HG03520 (cell line): ENCODE measurements at regions not wholly inside any gene's neighbourhood (a gene's known extent, or its start where the extent isn't known, plus 50 kb on each side); places are given as distances from the start of the nearest gene placed in this dataset.
"Not testable (repeated sequence)": the region's sequence is repeated elsewhere in the genome, so short reads cannot be mapped to it uniquely, and the experiment has no call there.

Experiments used
- ATAC-seq: cut with Tn5 transposase; IDR thresholded peaks from one replicate; pipeline ENCODE4 v1.9.1; 2021; ENCODE audit warnings: mild to moderate bottlenecking, moderate library complexity; ENCODE audit not compliant: unreplicated experiment

DNA sequence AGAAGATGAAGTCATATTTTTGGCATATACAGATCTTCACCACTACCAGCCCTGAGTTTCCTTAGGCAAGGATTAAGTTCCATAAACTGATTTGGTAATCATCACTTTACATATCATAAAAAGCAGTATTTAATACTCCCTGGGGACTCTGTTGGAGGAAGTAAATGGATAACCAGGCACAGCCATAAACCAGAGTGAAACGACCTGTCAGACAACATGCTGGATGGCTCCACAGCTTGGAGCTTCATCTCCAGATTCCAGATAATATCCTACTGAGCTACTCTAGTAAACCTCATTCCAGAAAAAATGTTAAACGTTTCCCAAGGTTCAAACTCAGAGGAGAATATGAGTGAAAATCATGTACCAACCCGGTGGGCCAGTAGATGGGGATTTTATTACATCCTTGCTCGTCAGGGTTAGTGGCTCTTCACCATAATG is 109.2 kb downstream of the BASP1 start:
- ATAC-seq: no peak

DNA sequence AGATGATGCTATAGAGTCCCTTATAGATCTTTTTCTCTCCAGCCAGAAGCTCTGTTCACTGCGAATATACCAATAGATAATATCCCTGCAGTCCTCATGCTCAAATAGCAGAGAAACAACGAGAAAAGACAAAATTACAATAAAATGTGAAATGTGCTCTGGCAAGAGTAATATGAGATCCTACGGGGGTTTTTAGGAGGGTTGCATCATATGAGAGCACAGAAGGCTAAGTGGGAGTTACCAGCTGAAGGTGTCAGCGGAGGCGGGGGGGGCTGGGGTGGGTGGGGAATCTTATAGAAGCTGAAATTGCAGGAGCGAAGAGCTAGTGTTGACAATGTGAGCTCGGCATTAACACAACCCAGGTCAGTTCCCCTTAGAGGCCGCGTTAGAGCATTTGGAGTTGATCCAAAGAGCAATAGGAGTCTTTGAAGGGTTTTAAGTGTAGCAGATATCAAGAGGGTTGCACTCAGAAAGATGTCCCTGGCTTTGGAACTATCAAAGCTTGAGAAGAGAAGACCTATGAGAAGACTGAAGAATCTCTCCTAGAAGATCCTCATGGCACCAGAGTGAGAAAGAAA is 109.7 kb downstream of the BASP1 start:
- ATAC-seq: no peak

DNA sequence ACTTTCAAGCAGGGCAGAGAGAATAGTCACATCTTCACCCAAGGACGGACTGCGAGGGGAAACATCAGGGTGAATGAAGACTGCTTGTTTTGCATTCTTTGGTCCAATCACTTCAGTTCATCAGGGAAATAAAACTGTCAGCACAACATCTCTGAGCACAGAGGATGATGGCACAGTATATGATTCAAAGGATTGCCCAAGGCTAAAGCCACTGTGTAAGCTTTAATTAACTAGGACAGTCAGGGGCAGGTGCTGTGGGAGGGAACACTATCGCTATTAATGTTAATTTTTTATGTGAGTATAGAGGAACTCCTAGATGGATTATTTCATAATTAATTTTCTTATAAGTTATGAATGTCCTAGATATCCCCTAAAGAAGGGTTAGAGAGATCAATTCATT is 112.1 kb downstream of the BASP1 start:
- ATAC-seq: no peak

DNA sequence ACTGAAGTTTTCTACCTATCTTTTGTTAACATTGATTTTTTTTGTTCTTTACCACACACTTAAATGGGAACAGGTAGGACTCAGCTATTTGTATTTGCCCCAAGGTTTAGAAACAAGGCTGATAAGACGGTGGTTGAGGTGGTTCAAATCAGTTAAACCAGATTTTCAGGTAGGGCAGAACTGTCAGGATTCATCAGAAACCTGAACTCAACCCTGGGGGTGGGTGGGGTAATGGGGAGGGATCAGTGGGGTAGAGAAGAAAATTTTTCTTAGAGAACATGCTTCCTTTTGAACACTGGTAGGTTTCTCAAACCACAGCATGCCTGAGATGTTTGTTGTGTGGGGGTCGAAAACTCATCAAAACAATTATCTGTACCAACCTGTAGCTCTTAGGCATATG is 113.0 kb downstream of the BASP1 start:
- ATAC-seq: no peak

DNA sequence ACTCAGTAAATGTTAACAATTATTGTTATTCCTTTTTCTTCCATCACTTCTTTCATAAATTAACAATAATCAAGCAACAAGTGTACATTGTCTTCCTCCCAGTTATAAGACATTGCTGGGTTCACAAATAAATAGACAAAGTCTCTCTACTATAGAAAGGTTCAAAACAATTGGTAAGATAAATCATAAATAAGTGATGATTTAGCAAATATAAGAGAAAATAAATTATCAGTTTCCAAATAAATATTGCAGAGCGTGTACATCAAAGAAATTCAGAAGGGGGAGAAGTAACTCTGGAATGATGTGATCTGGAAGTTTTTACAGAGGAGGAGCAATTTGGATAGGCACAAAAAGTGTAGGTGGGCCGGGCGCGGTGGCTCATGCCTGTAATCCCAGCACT is 114.2 kb downstream of the BASP1 start:
- ATAC-seq: no peak

DNA sequence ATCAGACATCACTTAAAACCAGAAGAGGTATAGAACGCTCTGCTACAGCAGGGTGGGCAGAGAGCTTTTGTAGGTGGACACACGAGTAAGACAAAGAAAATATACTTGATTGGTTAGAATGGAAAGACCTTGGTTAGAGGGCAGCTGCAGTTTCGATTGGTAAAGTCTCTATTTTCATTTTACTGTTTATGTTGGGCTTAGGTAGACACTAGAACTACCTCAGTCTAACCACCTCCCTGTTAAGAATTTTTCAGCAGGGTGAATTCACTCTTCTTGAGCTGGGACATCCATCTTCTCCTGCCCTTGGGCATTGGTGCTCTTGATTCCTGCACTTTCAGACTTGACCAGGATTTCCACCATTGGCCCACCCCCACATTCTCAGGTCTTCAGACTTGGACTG is 116.3 kb downstream of the BASP1 start:
- ATAC-seq: no peak

DNA sequence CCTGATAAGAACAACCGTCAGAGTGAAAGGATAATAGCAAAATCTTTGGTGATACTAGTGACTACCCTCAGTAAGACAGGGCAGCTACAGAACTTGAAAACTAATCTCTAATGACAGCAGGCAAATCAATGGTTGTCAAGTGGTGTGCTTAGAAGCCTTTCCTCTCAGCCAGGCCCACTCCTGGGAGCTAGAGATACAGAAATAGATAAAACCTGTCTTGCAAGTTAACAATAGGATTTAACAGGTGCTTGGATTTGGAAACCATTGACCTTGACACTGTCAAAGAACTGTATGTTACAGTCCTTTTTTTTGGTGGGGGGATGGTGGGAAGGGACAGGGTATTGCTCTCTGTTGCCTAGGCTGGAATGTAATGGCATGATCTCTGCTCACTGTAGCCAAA is 118.6 kb downstream of the BASP1 start:
- no peak for ATAC-seq

DNA sequence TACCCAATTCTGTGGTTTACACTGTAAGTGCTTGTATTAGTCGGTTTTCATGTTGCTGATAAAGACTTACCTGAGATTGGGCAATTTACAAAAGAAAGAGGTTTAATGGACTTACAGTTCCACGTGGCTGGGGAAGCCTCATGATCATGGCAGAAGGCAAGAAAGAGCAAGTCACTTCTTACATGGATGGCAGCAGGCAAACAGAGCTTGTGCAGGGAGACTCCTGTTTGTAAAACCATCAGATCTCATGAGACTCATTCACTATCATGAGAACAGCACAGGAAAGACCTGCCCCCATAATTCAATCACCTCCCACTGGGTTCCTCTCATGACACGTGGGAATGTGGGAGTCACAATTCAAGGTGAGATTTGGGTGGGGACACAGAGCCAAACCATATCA is 119.3 kb downstream of the BASP1 start:
- not testable (repeated sequence) for ATAC-seq

DNA sequence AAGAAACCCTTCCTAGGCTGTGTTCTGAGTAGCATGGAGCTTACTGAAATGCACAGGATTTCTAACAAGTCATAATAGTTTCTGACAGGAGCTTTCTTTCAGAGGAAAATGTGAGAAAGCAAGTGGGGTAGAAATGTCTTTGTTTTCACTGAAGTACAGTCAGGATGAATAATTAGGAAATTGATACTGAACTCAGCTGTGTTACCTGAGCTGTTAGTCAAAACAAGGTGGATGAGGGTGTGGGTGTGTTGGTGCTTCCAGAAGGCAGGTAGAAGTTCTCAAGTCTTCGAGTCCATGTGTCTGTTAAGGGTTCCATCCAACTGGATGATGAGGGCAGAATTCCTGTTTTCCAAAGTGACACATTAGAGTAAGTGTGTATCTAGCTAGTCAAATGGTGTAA is 122.4 kb downstream of the BASP1 start:
- ATAC-seq: no peak

DNA sequence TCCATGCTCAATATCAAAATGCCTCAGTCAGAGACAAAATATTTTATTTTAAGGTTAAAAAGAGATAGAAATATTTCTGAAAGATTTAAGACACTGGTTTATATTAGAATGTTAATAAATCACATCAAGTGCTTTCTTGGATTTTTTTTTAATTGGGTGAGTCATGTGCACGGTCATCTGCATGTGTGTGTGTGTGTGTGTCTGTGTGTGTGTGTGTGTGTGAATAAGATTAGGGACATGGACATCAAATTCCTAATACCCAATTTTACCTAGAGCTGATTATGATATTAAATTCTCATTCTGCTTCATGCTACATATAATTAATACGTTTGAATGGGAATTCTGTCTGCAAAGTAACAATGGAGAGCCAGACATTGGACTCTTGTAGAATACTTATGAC is 122.9 kb downstream of the BASP1 start:
- ATAC-seq: no peak

DNA sequence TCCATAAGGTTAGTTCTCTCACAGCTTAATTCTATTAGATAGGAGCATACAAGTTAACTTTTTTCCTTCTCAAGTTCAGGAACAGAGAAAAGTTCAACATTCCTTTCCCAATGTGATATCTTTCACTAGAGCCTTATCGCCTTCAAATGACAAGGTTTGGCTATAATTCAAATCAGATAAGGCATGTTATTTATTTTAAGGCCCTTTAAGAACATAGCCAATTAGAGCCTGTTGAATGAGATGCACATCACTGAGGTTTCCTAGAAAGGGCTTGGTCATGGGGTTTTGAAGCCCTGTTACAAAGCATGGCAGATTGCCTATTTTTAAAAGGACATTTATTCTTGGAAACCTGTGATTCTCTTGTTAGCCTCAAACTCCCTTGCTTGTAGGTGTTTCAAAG is 123.4 kb downstream of the BASP1 start:
- ATAC-seq: no peak

DNA sequence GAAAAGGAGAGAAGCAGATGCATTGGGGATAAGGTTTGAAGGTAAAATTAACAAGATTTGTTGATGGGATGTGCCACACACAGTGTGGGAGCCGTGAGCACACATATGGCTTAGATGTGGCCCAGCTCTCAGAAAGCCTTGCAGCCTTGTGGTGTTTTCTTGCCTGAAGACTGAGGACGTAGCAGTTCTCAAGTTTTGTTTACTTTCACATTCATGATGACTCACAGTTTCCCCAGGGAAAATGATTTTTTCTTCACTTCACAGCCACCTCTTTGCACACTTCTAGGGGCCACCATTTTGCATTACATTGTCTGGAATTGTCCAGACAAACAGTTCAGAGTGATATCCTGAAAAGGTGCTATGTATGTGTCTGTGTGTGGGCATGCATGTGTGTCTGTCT is 126.2 kb downstream of the BASP1 start:
- ATAC-seq: peak; percentile 89

DNA sequence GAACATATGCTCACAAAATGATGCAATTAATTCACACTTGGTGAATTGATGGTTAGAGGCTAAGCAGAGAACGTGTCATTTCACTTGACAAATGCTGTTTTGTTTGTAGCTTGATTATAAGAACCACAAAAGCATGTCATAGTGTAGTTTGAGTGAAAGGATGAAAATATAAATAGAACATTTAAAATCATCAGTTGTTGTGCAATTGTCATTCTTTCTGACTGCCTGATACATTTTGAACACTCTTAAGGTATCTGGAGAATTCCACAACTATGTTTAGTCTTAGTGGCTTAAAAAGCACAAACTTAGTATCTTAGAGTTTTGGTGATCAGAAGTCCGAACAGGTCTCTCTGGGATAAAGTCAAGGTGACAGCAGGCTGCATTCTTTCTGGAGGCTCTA is 129.4 kb downstream of the BASP1 start:
- no peak for ATAC-seq

DNA sequence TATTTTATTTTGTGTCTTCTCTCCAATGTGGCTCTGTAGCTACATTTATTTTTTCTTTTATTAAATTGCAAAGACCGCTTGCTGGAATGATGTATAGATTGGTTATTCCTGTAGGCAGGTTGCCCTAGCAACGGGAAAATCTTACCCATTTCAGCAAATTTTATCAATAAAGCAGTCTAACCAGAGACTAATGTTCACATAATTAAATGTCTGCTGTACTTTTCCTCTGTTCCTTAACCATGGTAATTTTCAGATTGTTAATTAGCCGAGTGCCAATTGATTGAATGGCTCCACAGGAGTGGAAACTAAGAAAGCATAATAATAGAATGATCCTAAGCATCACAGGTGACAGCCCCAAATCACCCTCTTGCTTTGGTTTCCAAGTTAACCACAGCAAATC is 134.8 kb downstream of the BASP1 start:
- no peak for ATAC-seq

DNA sequence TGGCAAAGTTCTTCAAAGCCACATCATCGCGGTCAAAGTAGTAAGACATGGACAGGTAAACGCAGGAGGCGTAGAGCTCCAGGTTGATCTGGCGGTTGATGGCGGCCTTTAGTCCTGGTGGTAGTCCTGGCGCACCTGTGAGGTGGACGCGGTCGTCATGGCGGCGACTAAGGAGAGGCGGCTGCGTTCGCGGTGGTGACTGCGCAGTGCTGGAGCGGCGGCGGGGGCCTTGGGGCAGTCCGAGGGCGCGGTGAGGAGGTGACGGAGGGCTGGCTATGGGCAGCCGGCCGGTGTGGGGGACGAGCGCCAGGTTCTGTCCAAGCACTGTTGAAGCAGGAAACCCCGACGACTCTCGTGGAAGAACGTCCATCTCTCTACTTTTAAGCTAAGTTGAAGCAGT is 136.8 kb downstream of the BASP1 start:
- ATAC-seq: no peak

DNA sequence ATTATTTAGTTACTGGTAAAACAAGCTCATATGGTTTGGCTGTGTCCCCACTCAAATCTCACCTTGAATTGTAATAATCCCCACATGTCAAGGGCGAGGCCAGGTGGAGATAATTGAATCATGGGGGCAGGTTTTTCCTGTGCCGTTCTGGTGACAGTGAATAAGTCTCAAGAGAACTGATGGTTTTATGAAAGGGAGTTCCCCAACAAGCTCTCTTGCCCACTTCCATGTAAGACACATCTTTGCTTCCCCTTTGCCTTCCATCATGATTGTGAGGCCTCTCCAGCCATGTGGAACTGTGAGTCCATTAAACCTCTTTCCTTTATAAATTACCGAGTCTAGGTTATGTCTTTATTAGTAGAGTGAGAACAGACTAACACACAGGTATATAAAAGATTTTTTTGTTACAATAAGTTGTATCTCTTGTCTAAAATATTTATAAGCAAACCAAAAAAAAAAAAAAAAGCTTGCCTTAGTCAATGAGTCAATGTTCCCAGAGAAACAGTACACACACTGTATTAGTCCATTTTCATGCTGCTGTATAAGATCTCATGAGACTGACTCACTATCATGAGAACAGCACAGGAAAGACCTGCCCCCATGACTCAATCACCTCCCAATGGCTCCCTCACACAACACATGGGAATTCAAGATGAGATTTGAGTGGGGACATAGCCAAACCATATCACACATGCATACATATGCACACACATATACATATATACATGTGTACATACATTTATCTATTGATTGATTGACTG is 138.3 kb downstream of the BASP1 start:
- no peak for ATAC-seq

DNA sequence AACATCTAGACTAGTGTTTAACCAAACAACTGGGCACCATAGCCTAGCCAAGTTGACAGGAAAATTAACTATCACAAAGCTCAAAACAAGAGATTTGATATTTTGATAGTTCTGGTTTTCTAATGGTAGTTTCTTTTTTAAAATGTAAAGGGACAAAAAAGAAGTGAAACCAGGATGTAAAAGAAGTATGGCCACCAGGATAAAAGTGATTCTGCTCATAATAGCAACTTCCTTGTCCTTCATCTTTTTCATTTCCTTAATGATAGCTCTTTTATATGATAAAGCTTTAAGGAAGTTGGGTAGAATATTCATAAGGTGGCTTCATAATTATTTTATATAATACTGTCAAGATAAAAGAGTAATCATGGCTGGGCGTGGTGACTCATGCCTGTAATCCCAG is 139.1 kb downstream of the BASP1 start:
- no peak for ATAC-seq

DNA sequence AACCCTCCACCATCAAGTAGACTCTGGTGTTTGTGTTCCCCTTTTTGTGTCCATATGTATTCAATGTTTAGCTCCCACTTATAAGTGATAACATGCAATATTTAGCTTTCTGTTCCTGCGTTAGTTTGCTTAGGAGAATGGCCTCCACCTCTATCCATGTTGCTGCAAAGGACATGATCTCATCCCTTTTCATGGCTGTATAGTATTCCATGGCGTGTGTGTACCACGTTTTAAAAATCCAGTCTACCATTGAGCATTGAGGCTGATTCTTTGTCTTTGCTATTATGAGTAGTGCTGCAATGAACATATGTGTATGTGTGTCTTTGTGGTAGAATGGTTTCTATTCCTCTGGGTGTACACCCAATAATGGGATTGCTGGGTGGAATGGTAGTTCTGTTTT is 140.1 kb downstream of the BASP1 start:
- no peak for ATAC-seq

DNA sequence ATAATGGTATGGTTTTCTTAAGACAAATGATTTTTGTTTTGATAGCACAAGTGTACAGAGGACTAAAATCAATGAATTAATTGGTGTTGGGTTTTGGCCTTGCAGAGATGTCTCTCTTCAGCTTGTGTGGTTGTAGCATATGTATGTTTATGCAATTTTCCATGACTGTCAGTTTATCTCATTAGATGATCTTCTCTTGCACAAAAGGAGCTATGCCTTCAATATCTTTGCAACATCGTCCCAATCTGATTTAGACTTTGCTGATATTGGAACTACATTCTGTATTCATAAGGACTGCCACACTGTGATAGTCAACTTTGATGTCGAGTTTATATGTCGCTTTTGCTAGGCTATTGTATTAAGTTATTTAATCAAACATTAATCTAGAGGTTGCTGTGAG is 140.0 kb upstream of the TAF11L2 start:
- ATAC-seq: no peak

DNA sequence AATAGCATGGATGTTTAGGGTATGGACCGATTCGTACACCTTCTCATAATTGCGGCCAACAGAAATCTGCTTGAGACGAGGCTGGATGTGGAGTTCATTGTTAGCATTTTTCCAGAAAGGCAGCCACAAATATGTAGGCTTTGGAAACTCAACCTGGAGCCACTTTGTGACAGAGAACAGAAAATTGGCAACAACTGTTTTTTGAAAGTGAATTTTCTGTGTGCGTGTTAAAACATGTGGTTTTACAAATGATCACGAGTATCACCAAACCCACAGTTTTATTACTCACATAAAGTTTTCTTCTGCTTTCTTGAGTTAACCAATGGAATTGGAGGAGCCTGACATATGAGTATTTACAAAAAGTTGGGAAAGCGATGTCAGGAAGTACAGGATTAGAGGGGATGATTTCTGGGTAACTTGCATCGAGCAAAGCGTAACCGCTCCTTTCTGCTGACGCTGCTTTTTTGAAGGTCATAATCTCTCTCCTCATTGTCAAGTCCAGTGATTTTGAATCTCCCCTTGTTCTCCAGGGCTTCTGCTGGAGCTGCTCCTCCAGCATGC is 138.5 kb upstream of the TAF11L2 start:
- ATAC-seq: no peak

DNA sequence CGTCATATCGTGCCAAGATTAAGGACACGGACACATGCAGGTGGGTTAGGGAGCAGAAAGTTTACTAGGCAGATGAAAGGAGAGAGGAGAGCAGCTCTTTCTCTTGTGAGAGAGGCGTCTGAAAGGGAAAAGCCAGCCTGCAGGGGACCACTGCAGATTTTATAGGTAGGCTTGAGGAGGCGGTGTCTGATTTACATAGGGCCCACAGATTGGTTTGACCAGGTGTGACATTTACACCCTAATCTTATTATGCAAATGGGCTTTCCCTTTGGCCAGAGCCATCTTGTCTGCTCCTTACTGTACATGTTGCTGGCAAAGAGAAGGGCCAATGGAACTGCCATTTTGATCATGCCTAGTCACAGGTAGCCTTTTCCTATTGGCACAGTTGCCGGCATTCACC is 137.2 kb upstream of the TAF11L2 start:
- ATAC-seq: no peak

DNA sequence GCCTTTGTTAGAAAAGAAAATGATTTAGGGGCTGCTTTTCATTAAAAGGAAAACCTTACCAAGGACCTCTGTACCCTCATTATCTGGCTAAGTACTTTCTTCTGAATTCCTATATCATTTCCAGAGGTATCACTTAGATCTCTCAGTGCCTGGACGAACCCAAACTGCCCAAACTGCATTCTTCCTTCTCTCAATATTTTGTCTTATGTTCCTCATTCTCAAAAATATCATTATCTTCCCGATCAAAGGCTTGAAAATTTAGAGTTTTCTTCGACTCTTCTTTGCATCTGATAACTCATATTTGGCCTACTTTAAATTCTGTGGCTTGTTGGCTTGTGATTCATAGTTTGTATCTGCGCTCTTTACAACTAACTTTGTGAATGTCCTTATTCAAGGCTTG is 136.7 kb upstream of the TAF11L2 start:
- ATAC-seq: no peak
